Fibroblast of pulmonary artery (primary cell): ENCODE measurements at regions not wholly inside any gene's neighbourhood (a gene's known extent, or its start where the extent isn't known, plus 50 kb on each side); places are given as distances from the start of the nearest gene placed in this dataset.

Source experiments
- DNase-seq: peaks from one replicate; pipeline ENCODE4 v3.0.0-alpha.2; 2010; ENCODE audit warnings: low read depth
- H3K4me3 ChIP-seq: replicated peaks from 2 replicates; pipeline ENCODE4 v1.5.1; 2011; ENCODE audit warnings: low read depth, mild to moderate bottlenecking, control low read depth, low read length, moderate library complexity
- TF ChIP-seq, protein P1 (sequence below): IDR thresholded peaks from 2 replicates; pipeline ENCODE4 v1.5.1; 2011; ENCODE audit warnings: mild to moderate bottlenecking, control low read depth, low read length, inconsistent platforms; ENCODE audit errors: missing control alignments

DNA sequence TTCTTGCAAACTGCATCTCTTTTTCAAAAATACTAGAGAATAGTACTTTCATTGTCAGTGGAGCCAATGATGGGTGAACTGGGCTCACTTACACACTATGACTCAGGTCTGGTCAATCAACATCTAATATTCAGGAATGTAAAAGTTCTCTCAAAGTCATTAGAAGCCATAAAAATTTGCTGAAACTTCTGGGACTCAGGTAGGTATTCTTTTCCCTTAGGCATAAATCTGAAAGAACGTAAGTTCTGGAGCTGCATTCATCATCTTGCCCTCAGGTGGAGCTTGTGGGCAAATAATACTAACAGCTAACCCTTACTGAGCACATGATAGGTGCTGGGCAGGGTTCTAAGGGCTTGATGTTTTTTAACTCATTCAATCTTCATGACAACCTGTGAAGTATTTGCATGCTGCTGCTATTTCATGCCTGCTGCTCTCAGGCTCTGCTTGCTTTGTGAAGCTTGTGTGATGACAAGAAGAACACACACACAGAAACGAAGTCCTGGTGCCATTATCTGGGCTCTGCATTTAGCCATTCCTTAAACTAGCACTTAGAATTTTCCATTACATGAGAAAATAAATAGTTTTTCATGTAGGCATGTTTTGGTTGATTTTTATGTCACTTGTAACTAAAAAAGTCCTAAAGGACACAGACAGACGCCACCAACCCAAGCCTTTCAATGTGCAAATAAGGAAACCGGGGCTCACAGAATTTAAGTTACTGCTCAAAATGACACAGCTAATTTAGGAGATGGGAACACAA, 394.2 kb upstream of the LYPLAL1 start:
- no peak overlapping the region for H3K4me3 ChIP-seq
- no peak for DNase-seq
- TF ChIP-seq, protein P1, sequence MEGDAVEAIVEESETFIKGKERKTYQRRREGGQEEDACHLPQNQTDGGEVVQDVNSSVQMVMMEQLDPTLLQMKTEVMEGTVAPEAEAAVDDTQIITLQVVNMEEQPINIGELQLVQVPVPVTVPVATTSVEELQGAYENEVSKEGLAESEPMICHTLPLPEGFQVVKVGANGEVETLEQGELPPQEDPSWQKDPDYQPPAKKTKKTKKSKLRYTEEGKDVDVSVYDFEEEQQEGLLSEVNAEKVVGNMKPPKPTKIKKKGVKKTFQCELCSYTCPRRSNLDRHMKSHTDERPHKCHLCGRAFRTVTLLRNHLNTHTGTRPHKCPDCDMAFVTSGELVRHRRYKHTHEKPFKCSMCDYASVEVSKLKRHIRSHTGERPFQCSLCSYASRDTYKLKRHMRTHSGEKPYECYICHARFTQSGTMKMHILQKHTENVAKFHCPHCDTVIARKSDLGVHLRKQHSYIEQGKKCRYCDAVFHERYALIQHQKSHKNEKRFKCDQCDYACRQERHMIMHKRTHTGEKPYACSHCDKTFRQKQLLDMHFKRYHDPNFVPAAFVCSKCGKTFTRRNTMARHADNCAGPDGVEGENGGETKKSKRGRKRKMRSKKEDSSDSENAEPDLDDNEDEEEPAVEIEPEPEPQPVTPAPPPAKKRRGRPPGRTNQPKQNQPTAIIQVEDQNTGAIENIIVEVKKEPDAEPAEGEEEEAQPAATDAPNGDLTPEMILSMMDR = no peak

GRCh38 chr1:218783131-218783530, 390.5 kb upstream of the LYPLAL1 start:
- H3K4me3 ChIP-seq = no peak overlapping the region
- TF ChIP-seq, protein P1 = no peak
- no peak for DNase-seq

DNA sequence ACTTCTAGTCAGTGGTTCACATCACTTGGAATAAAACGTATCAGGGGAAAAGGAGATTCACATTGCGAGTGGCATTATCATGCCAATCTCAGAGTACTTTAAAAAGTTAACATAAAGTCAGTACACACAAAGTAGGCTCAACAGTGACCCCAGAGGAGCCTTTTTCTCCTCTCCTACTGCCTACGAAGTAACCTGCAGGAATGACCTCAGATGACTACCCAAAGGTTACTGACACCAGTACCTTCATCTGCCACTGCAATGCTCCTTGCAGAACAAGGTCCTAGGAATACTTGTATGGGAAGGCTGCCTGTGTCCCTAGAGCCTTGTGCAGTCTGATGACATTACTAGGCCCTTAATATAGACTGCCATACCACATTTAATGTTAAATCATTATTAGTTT, 389.8 kb upstream of the LYPLAL1 start:
- no peak overlapping the region for H3K4me3 ChIP-seq
- no peak for DNase-seq
- TF ChIP-seq, protein P1 = no peak

- peak; percentile 29 for DNase-seq
- TF ChIP-seq, protein P1 = no peak
Measured at GRCh38 chr1:218785928-218786327, 387.8 kb upstream of the LYPLAL1 start.

DNA sequence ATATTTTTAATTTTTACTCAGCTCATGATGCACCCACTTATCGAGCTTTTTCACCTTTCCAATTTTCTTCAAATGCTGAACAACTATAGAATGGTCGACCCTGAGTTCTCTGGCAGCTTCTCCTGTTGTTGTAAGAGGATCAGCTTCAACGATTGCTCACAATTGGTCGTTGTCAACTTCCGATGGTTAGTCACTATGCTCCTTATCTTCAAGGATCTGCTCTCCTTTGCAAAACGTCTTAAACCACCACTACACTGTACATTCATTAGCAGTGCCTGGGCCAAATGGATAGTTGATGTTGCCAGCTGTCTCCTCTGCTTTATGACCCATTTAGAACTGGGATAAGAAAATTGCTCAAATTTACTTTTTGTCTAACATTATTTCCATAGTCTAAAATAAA, 385.9 kb upstream of the LYPLAL1 start:
- TF ChIP-seq, protein P1 = no peak
- H3K4me3 ChIP-seq = no peak overlapping the region
- DNase-seq = no peak

More at GRCh38 chr1:218785928-218786327, 387.8 kb upstream of the LYPLAL1 start:
- H3K4me3 ChIP-seq = no peak overlapping the region

GRCh38 chr1:218796773-218797172, 376.9 kb upstream of the LYPLAL1 start:
- no peak overlapping the region for H3K4me3 ChIP-seq
- no peak for DNase-seq
- TF ChIP-seq, protein P1 = no peak

DNA sequence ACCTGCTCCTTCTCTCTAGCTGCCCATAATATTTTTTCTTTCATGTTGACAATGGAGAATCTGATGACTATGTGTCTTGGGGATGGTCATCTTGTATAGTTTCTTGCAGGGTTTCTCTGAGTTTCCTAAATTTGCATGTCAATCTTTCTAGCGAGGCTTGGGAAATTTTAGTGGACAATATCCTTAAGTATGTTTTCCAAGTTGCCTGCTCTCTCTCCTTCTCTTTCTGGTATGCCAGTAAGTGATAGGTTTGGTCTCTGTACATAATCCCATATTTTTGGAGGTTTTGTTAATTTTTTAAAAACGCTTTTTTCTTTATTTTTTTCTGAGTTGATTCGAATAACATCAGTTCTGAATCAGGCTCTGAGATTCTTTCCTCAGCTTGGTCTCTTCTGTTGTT, 370.9 kb upstream of the LYPLAL1 start:
- DNase-seq = no peak
- no peak overlapping the region for H3K4me3 ChIP-seq
- TF ChIP-seq, protein P1 = no peak
